ENCODE measurements at regions not wholly inside any gene's neighbourhood (a gene's known extent, or its start where the extent isn't known, plus 50 kb on each side); places are given as distances from the start of the nearest gene placed in this dataset.
"Not testable (repeated sequence)": the region's sequence is repeated elsewhere in the genome, so short reads cannot be mapped to it uniquely, and the experiment has no call there.

- DNase-seq, result no peak
These were observed 307.4 kb downstream of the NPHP4 start for GRCh38 chr1:5684791-5685190.

DNA sequence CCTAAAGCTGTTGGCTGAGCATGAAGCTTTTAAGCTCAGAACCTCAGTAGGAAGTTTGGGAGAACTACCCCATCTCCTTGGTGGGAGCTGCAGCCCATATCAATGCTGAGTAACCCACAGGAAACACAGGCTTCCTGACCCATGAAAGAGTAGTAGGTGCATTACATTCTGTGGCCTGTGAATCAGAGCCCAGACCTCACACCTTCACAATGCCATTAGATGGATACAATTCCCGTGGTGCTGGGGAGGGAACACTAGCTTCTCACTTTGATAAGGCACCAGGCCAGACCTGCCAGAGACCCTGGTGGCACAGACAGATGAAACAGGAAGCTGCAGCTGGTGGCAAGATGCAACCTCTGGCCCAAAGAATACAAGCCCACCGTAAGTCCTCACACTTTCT, 308.8 kb downstream of the NPHP4 start:
- no peak for DNase-seq

GRCh38 chr1:5682626-5683225, 309.5 kb downstream of the NPHP4 start:
- no peak for DNase-seq

GRCh38 chr1:5681654-5682053, 310.6 kb downstream of the NPHP4 start:
- DNase-seq, result no peak

GRCh38 chr1:5680600-5680999, 311.6 kb downstream of the NPHP4 start:
- DNase-seq, result no peak

- DNase-seq, result no peak
These were observed 313.5 kb downstream of the NPHP4 start for GRCh38 chr1:5678759-5679158.

- not testable (repeated sequence) for DNase-seq
These were observed 319.9 kb downstream of the NPHP4 start for GRCh38 chr1:5672355-5672754.

DNA sequence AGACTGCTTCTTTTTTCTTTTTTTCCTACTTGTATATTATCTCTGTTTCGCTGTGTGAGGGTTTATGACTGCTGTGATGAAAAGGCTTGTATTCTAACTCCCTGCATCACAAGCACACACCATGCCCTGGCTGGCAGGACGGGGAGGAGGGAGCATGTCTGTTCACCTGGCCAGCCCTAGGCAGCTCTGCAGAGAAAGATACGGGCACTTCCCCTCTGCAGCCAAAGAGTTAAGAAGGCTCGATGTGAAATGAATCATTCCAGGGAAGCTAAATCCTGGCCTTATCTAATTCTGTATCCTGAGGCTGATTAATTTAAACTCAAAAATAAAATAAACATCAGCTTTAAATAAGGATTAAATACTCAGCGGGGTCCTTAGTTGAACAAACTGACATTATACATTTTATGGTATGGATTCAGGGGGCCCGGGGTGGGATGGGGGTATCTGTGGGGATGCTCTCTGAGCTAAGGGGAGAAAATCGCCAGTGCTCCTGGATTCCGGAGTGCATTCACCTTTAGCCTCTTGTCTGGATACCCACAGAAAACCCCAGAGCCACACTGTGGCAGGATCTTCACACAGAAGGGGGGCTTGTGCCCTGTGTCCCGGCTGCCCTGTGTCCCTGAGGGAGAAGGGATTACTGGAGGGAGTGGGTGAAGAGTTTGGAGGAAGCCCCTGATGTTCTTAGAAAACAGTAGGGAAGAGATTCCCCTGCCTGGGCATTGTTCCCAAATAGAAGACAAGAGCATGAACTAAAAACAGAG, 321.5 kb downstream of the NPHP4 start:
- no peak for DNase-seq

DNA sequence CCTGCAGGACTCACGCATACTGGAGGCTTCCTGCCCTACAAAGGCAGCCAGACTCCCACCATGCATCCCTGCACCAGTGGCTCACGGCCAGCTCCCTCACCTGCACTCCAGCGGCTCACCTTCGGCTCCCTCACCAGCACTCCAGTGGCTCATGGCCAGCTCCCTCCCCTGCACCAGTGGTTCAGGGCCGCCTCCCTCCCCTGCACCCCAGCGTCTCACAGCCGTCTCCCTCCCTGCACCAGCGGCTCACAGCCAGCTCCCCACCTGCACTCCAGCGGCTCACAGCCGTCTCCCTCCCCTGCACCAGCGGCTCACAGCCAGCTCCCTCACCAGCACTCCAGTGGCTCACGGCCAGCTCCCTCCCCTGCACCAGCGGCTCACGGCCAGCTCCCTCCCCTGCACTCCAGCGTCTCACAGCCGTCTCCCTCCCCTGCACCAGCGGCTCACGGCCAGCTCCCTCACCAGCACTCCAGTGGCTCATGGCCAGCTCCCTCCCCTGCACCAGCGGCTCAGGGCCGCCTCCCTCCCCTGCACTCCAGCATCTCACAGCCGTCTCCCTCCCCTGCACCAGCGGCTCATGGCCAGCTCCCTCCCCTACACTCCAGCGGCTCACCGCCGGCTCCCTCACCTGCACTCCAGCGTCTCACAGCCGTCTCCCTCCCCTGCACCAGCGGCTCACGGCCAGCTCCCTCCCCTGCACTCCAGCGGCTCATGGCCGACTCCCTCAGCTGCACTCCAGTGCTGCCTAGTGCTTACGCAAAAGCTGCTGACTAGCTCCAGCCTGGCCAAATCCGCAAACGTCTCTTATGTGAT, 324.5 kb downstream of the NPHP4 start:
- no peak for DNase-seq

DNA sequence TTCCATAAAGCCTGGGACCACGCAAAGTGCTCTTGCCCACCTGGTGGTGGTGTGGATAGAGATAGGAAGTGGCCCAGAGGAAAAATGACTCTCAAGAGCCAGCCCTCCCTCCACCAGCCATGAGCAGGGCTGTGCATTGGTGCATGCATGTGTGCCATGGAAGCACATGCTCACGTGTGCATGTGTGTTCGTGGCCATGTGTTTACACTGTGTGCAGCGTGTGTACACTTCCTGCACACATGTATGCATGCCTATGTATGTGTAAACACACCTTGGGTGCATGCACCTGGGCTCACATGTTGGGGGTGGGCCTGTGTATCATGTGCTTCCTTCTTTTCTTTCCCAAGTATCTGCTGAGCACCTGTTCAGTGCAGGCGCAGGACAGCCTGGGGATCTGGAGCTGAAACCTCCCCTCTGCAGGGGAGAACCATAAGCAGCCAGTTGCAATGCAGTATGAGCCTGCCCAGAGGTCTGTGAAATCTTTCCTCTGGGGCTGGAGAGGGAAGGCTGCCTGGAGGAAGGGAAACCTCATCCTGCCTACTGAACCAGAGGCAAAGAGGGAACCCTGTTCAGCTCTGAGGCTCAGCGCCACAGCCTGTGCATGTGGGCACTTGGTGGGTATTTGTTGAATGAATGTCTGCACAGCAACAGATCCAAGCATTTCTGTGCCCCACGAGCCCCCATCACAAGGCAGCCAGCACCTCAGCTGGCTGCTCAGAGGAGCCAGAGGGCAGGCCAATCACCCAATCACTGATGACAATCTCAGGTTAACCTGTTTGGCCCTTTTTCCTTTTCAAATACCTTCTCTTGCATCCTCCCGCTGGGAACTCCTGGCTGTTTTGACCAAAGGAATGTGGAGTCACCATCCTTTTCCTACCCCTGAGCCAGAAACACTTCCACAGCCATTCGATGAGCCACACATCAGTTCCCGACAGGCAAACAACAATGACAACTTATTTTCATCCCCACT, 327.0 kb downstream of the NPHP4 start:
- DNase-seq, result no peak

DNA sequence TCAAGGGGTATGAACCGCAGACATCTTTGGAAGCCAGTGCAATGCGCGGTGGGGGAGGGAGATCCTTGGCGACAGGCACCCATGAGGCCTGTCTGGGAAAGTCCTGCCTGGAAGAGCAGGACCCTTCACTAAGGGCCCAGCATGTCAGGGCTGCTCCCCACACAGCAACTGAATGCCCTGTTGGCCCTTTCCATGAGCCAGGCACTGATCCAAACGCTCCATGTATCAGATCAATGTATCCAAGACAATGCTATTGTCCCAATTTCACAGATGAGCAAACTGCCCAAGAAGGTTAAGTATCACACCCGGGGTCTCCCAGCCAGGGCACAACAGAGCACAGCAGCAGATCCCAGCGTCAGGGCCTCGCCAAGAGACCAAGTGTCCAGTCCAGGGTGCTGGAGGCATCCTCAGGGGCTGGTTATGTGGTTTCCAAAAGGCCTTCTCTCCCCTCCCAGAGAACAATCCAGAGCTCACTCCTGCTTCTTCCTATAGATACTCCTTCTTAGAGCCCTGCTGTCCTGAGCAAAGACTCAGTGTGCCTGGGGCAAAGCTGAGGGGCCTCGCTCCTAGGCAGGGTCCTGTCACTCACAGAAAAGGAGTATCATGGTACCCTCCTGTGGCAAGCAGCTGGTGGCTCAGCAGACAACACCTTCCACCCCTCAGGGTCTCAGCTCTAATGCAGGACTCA, 328.0 kb downstream of the NPHP4 start:
- no peak for DNase-seq

GRCh38 chr1:5662744-5663126, 329.5 kb downstream of the NPHP4 start:
- DNase-seq, result no peak

- DNase-seq, result no peak
These were observed 330.0 kb downstream of the NPHP4 start for GRCh38 chr1:5662086-5662743.

GRCh38 chr1:5661196-5662085, 330.8 kb downstream of the NPHP4 start:
- DNase-seq, result no peak

DNA sequence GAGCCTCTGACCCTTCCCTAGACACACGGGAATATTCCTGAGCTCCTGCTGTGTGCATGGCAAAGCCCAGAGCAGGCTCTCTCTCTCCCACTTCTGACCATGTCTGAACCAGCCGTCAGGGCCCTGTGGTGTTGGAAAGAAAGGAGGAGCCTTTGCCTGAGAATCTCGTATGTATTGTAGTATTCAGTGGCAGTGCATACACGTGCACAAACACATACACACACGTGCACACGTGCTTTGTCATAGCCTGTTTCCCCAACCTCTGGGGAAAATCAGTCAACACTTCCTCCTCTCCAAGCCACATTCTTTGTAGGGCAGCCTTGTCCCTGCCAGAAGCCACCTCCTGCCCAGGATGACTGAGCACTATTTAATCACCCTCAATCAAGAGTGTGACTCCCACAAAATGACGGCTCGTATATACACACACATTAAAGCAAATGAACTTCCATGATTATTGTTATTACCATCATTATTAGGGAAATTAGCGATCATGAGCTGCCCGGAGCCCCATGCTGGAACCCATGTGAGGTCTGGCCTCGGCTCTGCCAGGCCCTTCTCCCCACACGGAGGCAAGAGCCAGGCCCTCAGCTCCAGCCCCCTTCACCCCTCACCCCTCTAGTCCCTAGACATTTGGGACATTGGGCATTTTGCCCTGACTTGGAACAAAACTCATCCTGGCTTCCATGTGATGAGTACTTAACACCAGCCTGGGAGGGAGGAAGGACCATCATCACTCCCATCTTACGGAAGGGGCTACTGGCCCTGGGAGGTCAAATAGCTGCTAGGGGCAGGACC, 331.9 kb downstream of the NPHP4 start:
- no peak for DNase-seq

DNA sequence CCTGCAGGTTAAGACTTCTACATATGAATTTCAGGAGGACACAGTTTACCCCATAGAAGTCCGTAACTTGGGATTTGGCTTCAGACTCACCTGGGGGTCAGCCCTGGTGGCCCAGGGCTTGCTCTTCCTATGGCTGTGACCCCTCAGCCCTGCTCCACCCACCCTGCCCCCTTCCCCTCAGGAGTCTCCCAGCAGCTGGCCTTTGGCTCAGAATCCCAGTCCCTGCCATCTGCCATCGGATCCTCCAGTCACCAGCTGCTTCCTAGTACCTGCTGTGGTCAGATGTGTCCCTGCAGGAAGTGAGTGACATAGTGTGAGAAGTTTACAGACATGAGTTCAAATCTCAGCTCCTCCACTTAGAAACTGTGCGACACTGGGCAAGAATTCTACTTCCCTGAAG, 332.6 kb downstream of the NPHP4 start:
- no peak for DNase-seq

DNA sequence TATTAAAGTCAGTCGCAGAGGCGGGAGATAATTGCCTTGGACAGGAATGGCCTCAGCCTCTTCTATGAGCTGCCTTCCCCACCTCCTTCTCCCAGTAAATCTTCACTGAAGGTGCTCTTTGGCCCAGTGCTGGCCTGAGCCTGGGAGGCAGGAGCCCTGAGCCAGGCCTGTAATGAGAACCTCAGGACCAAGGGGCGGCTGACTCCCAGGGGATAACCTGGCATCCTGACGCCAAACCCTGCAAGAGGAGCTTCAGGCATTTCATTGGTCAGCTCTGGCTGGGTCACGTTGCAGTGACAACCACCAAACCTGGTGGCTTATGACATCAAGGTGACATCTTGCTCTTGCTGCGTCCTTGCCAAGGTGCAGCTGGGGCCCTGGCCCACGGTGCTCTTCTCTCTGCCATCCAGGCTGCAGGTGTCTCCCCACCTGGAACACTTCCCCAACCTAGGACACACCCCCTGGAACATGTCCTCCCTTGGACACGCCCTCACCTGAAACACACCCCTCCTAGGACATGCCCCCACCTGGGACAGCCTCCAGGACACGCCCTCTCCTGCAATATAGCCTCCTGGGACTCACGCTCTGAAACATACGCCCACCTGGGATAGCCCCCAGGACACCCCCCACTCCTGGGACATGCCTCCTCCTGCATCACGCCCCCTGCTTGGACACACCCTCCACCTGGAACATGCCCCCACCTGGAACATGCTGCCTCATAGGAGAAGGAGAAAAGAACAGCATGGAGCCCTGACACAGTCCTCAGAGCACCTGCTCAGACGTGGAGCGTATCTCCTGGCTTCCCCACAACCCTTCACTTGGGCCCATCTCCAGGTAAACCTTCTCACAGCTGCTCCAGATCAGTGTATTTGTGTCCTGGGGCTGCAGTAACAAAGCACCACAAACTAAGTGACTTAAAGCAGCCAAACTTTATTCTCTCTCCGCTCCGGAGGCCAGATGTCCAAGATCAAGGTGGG, 333.6 kb downstream of the NPHP4 start:
- no peak for DNase-seq

Measured in KG1 (cell line).